Stimulated activated naive CD8-positive, alpha-beta T cell treated with anti-CD3 and anti-CD28 coated beads, Interleukin-15, amount 100 ng/mL, for 72 hours (primary cell): ENCODE measurements at regions not wholly inside any gene's neighbourhood (a gene's known extent, or its start where the extent isn't known, plus 50 kb on each side); places are given as distances from the start of the nearest gene placed in this dataset.

Experiments used
- ATAC-seq: fragments of 150-1000 bp; cut with Tn5 transposase; 2 replicates; pipeline ENCODE4 v1.10.0; 2021; ENCODE audit warnings: mild to moderate bottlenecking, moderate library complexity
- DNase-seq, 2 donors: peaks; one replicate each; pipeline ENCODE4 v3.0.0; 2021 to 2022
- H3K27ac Mint-ChIP-seq, 2 donors: one replicate each; pipeline ENCODE4 v1.8.0; 2022; ENCODE audit warnings: mild to moderate bottlenecking in 2 of 2, mixed read lengths in 2 of 2, moderate library complexity in 2 of 2
- H3K27me3 Mint-ChIP-seq: one replicate; pipeline ENCODE4 v1.8.0; 2022; ENCODE audit warnings: mixed read lengths
- H3K4me1 Mint-ChIP-seq: one replicate; pipeline ENCODE4 v1.8.0; 2022; ENCODE audit warnings: mild to moderate bottlenecking, mixed read lengths
- H3K4me3 Mint-ChIP-seq, 2 donors: one replicate each; pipeline ENCODE4 v1.8.0; 2022; ENCODE audit warnings: mild to moderate bottlenecking in 2 of 2, mixed read lengths in 2 of 2, moderate library complexity in 1 of 2
- H3K9me3 Mint-ChIP-seq, 2 donors: one replicate each; pipeline ENCODE4 v1.8.0; 2022; ENCODE audit warnings: mixed read lengths in 2 of 2

DNA sequence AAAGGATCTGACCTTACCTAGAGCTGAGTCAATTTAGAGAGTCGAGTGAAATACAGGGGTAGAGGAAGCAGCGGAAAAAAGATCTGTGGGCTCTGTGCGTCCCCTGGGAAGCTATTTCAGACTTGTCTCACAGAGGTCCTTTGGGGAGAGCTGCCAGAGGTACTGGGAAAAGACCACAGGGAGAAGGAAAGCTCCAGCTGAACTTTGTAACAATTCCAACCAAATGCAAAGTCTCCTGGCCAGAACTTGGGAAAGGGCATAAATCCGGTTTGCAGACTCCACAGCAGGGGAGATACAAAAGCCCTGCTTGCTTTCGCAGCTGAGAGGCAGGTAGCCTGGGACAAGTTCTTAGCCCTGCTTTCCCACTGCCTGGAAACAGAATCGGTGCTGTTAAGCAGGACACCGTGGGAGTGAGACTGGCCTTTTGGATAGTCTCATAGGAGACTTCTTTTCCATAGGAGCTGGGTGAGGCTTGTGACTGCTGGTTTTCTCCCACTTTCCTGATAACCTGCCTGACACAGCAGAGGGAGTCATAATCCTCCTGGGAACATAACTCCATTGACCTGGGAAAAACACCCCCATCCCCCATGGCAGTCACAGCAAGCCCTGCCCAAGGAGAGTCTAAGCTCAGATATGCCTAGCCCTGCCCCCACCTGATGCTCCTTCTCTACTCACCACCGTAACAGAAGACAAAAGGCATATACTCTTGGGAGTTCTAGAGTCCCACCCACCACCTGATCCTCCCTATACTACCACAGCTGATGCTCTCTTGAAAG is 926.2 kb downstream of the KCNMA1 start:
- no peak overlapping the region for H3K27ac Mint-ChIP-seq

GRCh38 chr10:76700241-76700640 is 937.4 kb downstream of the KCNMA1 start:
- no peak overlapping the region for H3K4me3 Mint-ChIP-seq
- peaks cover 0 to 8% of the 10 kb centered on the region in 2 donors for H3K9me3 Mint-ChIP-seq
- no peaks in the 10 kb centered on the region for H3K4me1 Mint-ChIP-seq
- DNase-seq = no peak
- ATAC-seq = no peak
- H3K27ac Mint-ChIP-seq = no peak overlapping the region
- H3K27me3 Mint-ChIP-seq = no peaks in the 10 kb centered on the region

More for the DNA sequence above, 926.2 kb downstream of the KCNMA1 start:
- ATAC-seq = no peak
- no peaks in the 10 kb centered on the region for H3K4me1 Mint-ChIP-seq
- H3K27me3 Mint-ChIP-seq = no peaks in the 10 kb centered on the region
- no peak overlapping the region for H3K4me3 Mint-ChIP-seq
- no peak for DNase-seq
- peaks cover 11 to 31% of the 10 kb centered on the region in 2 donors for H3K9me3 Mint-ChIP-seq

GRCh38 chr10:76697923-76698322 is 939.7 kb downstream of the KCNMA1 start:
- DNase-seq = no peak
- ATAC-seq = no peak
- H3K27me3 Mint-ChIP-seq = no peaks in the 10 kb centered on the region
- H3K4me1 Mint-ChIP-seq = no peaks in the 10 kb centered on the region
- H3K4me3 Mint-ChIP-seq = no peak overlapping the region
- H3K27ac Mint-ChIP-seq = no peak overlapping the region
- H3K9me3 Mint-ChIP-seq = no peaks in the 10 kb centered on the region

- no peak for DNase-seq
- no peak for ATAC-seq
- H3K27ac Mint-ChIP-seq = no peak overlapping the region
- H3K4me1 Mint-ChIP-seq = no peaks in the 10 kb centered on the region
- H3K4me3 Mint-ChIP-seq = no peak overlapping the region
- H3K27me3 Mint-ChIP-seq = no peaks in the 10 kb centered on the region
- peaks cover 5 to 7% of the 10 kb centered on the region in 2 donors for H3K9me3 Mint-ChIP-seq
Measured at GRCh38 chr10:76695069-76695468, 942.5 kb downstream of the KCNMA1 start.

DNA sequence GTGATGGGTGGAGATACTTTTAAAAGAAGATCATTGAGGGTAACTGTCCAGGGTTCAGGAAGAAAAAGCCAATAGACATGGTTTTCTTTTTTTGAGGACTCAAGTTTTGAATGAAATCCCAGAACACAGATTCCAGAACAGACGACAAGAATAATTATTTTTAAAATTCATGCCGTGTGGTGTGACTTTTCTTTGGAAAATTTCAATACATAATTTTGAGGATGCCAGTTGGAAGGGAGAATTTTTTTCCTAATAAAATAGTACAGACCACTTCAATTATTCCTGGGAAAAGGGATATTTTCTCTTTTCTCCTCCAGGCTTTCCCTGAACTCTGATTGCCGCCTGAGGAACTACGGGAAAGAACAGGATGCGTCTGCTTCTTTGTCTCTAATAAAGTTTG is 951.4 kb downstream of the KCNMA1 start:
- Mint-ChIP-seq H3K27me3 (no peaks in the 10 kb centered on the region), H3K4me3 (no peak overlapping the region), H3K4me1 (no peaks in the 10 kb centered on the region), H3K9me3 (peaks cover 3 to 21% of the 10 kb centered on the region in 2 donors), H3K27ac (no peak overlapping the region)
- DNase-seq = no peak
- ATAC-seq = no peak

- no peaks in the 10 kb centered on the region for H3K27me3 Mint-ChIP-seq
- no peak for ATAC-seq
Measured at GRCh38 chr10:76684968-76685367, 952.6 kb downstream of the KCNMA1 start.

GRCh38 chr10:76681153-76681552 is 956.5 kb downstream of the KCNMA1 start:
- no peak for DNase-seq
- no peaks in the 10 kb centered on the region for H3K4me1 Mint-ChIP-seq
- H3K27ac Mint-ChIP-seq = peak overlapping the region in 1 of 2 donors; percentile 4
- H3K4me3 Mint-ChIP-seq = no peak overlapping the region
- ATAC-seq = no peak
- H3K27me3 Mint-ChIP-seq = no peaks in the 10 kb centered on the region
- no peaks in the 10 kb centered on the region for H3K9me3 Mint-ChIP-seq

More at GRCh38 chr10:76684968-76685367, 952.6 kb downstream of the KCNMA1 start:
- DNase-seq = no peak
- H3K9me3 Mint-ChIP-seq = peaks cover 0 to 17% of the 10 kb centered on the region in 2 donors
- no peaks in the 10 kb centered on the region for H3K4me1 Mint-ChIP-seq
- H3K4me3 Mint-ChIP-seq = no peak overlapping the region
- no peak overlapping the region for H3K27ac Mint-ChIP-seq

- no peak overlapping the region for H3K4me3 Mint-ChIP-seq
- no peaks in the 10 kb centered on the region for H3K27me3 Mint-ChIP-seq
- DNase-seq (no peak), ATAC-seq (no peak)
- H3K4me1 Mint-ChIP-seq = no peaks in the 10 kb centered on the region
- no peaks in the 10 kb centered on the region for H3K9me3 Mint-ChIP-seq
- H3K27ac Mint-ChIP-seq = no peak overlapping the region
Measured at GRCh38 chr10:76679030-76679429, 958.6 kb downstream of the KCNMA1 start.

GRCh38 chr10:76675951-76676587 is 961.5 kb downstream of the KCNMA1 start:
- DNase-seq = no peak
- H3K4me3 Mint-ChIP-seq = no peak overlapping the region
- no peak for ATAC-seq
- H3K27me3 Mint-ChIP-seq = no peaks in the 10 kb centered on the region
- H3K9me3 Mint-ChIP-seq = peaks cover 0 to 7% of the 10 kb centered on the region in 2 donors
- H3K27ac Mint-ChIP-seq = no peak overlapping the region
- H3K4me1 Mint-ChIP-seq = no peaks in the 10 kb centered on the region

GRCh38 chr10:76675561-76675950 is 962.1 kb downstream of the KCNMA1 start:
- H3K27me3 Mint-ChIP-seq = no peaks in the 10 kb centered on the region
- H3K4me3 Mint-ChIP-seq = no peak overlapping the region
- ATAC-seq = no peak
- H3K4me1 Mint-ChIP-seq = no peaks in the 10 kb centered on the region
- H3K27ac Mint-ChIP-seq = no peak overlapping the region
- no peak for DNase-seq
- peaks cover 0 to 7% of the 10 kb centered on the region in 2 donors for H3K9me3 Mint-ChIP-seq

- Mint-ChIP-seq H3K9me3 (peaks cover 0 to 13% of the 10 kb centered on the region in 2 donors), H3K4me1 (no peaks in the 10 kb centered on the region), H3K27ac (no peak overlapping the region), H3K27me3 (no peaks in the 10 kb centered on the region), H3K4me3 (no peak overlapping the region)
- ATAC-seq = no peak
- DNase-seq = no peak
Measured at GRCh38 chr10:76667408-76668370, 969.9 kb downstream of the KCNMA1 start.

GRCh38 chr10:76666891-76667290 is 970.7 kb downstream of the KCNMA1 start:
- no peak overlapping the region for H3K27ac Mint-ChIP-seq
- H3K4me1 Mint-ChIP-seq = no peaks in the 10 kb centered on the region
- no peaks in the 10 kb centered on the region for H3K27me3 Mint-ChIP-seq
- H3K9me3 Mint-ChIP-seq = peaks cover 0 to 13% of the 10 kb centered on the region in 2 donors
- ATAC-seq = no peak
- no peak for DNase-seq
- H3K4me3 Mint-ChIP-seq = no peak overlapping the region

GRCh38 chr10:76665029-76665428 is 972.6 kb downstream of the KCNMA1 start:
- Mint-ChIP-seq H3K4me3 (no peak overlapping the region), H3K27me3 (no peaks in the 10 kb centered on the region), H3K27ac (no peak overlapping the region), H3K4me1 (no peaks in the 10 kb centered on the region), H3K9me3 (peaks cover 0 to 6% of the 10 kb centered on the region in 2 donors)
- DNase-seq (no peak), ATAC-seq (no peak)

GRCh38 chr10:76657337-76658012 is 980.1 kb downstream of the KCNMA1 start:
- no peak overlapping the region for H3K27ac Mint-ChIP-seq
- H3K9me3 Mint-ChIP-seq = peaks cover 0 to 7% of the 10 kb centered on the region in 2 donors
- no peaks in the 10 kb centered on the region for H3K27me3 Mint-ChIP-seq
- H3K4me1 Mint-ChIP-seq = no peaks in the 10 kb centered on the region
- ATAC-seq (no peak), DNase-seq (no peak)
- no peak overlapping the region for H3K4me3 Mint-ChIP-seq

DNA sequence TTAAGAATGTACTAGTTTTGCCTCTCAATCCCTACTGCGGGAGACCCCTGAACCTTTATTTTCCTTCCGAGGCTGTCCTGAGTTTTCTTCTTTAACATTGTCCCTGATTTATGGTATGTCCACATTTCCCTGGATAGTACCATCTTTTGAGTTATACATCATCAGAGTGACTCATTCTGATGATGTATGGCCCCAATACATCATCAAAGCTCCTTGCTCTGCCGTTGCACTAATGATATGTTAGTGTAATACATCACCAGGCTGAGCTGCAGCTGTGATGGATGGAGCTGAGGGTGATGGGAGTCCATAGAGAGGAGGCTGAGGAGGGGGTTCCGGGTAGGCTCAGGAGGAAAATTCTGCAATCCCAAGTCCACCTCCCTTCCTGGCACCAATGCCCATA is 986.5 kb downstream of the KCNMA1 start:
- Mint-ChIP-seq H3K4me1 (no peaks in the 10 kb centered on the region), H3K27me3 (no peaks in the 10 kb centered on the region), H3K27ac (no peak overlapping the region), H3K4me3 (no peak overlapping the region), H3K9me3 (peaks cover 0 to 7% of the 10 kb centered on the region in 2 donors)
- ATAC-seq = no peak
- no peak for DNase-seq
